Sigmoid colon (tissue), 4 donors: ENCODE measurements at regions not wholly inside any gene's neighbourhood (a gene's known extent, or its start where the extent isn't known, plus 50 kb on each side); places are given as distances from the start of the nearest gene placed in this dataset.

Source experiments
- CTCF ChIP-seq, 4 experiments: fragments of 450-650 bp in 3 of 4; fragments of 200-600 bp in 1 of 4; IDR thresholded peaks; one replicate each; pipeline ENCODE4 v1.5.1; 2016 to 2019; ENCODE audit warnings: antibody characterized with exemption in 4 of 4, mild to moderate bottlenecking in 3 of 4, moderate library complexity in 2 of 4
- POLR2AphosphoS5 ChIP-seq, 4 donors: sonication (generic); formaldehyde crosslinking; IDR thresholded peaks; one replicate each; pipeline ENCODE4 v1.6.1; 2017; ENCODE audit warnings: antibody characterized with exemption in 4 of 4

GRCh38 chr3:82676356-82677026, 915.0 kb upstream of the GBE1 start:
- TF ChIP-seq CTCF (IDR thresholded peaks at IDR 0.05) = no peak
- no peak for TF ChIP-seq POLR2AphosphoS5 (IDR thresholded peaks at IDR 0.05)
